HEK293 (cell line): ENCODE measurements at regions not wholly inside any gene's neighbourhood (a gene's known extent, or its start where the extent isn't known, plus 50 kb on each side); places are given as distances from the start of the nearest gene placed in this dataset.

Source experiments
- HOXA7 ChIP-seq: sonication (generic); formaldehyde crosslinking; IDR thresholded peaks from 2 replicates; pipeline ENCODE4 v1.8.1; 2022; ENCODE audit warnings: missing genetic modification reagents, borderline replicate concordance
- HOXC10 ChIP-seq: sonication (generic); formaldehyde crosslinking; IDR thresholded peaks from 2 replicates; pipeline ENCODE4 v1.8.1; 2023; ENCODE audit warnings: mild to moderate bottlenecking, missing genetic modification reagents
- MYNN ChIP-seq: fragments of 450-650 bp; formaldehyde crosslinking; IDR thresholded peaks from 2 replicates; pipeline ENCODE4 v1.5.1; 2016; ENCODE audit warnings: missing biosample characterization, missing genetic modification characterization, borderline replicate concordance
- REPIN1 ChIP-seq: fragments of 450-650 bp; formaldehyde crosslinking; IDR thresholded peaks from 2 replicates; pipeline ENCODE4 v1.5.1; 2017; ENCODE audit warnings: missing biosample characterization, missing genetic modification characterization, low read depth
- YY1 ChIP-seq: fragments of 450-650 bp; formaldehyde crosslinking; IDR thresholded peaks from 2 replicates; pipeline ENCODE4 v1.5.1; 2018; ENCODE audit warnings: missing biosample characterization, missing genetic modification characterization
- ZBTB1 ChIP-seq: fragments of 450-650 bp; formaldehyde crosslinking; IDR thresholded peaks from 2 replicates; pipeline ENCODE4 v1.5.1; 2016; ENCODE audit warnings: missing biosample characterization, missing genetic modification characterization
- ZNF670 ChIP-seq: fragments of 450-650 bp; formaldehyde crosslinking; IDR thresholded peaks from 2 replicates; pipeline ENCODE4 v1.5.1; 2016; ENCODE audit warnings: missing biosample characterization, missing genetic modification characterization, low read depth
- TF ChIP-seq, protein P1 (sequence below): fragments of 450-650 bp; formaldehyde crosslinking; IDR thresholded peaks from 2 replicates; pipeline ENCODE4 v1.5.1; 2016; ENCODE audit warnings: missing biosample characterization, missing genetic modification characterization
- TF ChIP-seq, protein P2 (sequence below): sonication (generic); formaldehyde crosslinking; IDR thresholded peaks from 2 replicates; pipeline ENCODE4 v1.8.1; 2022; ENCODE audit warnings: mild to moderate bottlenecking, moderate library complexity, missing genetic modification reagents
- TF ChIP-seq, protein P3 (sequence below): fragments of 450-650 bp; formaldehyde crosslinking; optimal IDR thresholded peaks from 2 replicates; pipeline ENCODE3; 2016; ENCODE audit warnings: missing biosample characterization, mild to moderate bottlenecking, missing genetic modification characterization
- TF ChIP-seq, protein P4 (sequence below): fragments of 450-650 bp; formaldehyde crosslinking; conservative IDR thresholded peaks from 2 replicates; pipeline ENCODE4 v1.5.1; 2016; ENCODE audit warnings: low read depth, missing biosample characterization, missing genetic modification characterization
- TF ChIP-seq, protein P5 (sequence below): fragments of 450-650 bp; formaldehyde crosslinking; IDR thresholded peaks from 2 replicates; pipeline ENCODE4 v1.5.1; 2017; ENCODE audit warnings: missing biosample characterization, missing genetic modification characterization

DNA sequence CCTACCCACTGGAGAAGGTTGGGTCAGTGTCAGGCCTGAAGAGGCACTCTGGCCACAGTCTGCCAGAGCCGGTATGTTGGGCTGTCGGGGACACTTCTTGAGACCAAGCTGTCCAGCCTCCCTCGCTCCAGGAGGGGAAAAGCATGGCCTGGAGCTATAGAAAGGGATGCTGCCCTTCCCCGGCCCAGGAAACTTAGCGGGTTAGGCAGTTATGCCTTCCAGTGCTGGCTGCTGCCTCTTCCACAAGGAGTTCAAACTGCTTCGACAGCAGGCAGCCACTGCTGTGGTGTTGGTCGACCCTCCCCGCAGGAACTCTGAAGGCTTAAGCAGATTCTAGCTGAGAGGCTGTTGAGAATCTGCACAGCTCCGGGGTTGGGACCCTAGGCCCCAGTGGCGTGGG is 819.4 kb downstream of the DIPK2A start:
- TF ChIP-seq YY1 (tag by site-specific recombination) (no peak), HOXA7 (CRISPR knock-in tag) (no peak), REPIN1 (tag by site-specific recombination) (no peak), HOXC10 (CRISPR knock-in tag) (no peak), MYNN (no peak), ZBTB1 (no peak), ZNF670 (tag by site-specific recombination) (no peak)
- TF ChIP-seq, protein P1, sequence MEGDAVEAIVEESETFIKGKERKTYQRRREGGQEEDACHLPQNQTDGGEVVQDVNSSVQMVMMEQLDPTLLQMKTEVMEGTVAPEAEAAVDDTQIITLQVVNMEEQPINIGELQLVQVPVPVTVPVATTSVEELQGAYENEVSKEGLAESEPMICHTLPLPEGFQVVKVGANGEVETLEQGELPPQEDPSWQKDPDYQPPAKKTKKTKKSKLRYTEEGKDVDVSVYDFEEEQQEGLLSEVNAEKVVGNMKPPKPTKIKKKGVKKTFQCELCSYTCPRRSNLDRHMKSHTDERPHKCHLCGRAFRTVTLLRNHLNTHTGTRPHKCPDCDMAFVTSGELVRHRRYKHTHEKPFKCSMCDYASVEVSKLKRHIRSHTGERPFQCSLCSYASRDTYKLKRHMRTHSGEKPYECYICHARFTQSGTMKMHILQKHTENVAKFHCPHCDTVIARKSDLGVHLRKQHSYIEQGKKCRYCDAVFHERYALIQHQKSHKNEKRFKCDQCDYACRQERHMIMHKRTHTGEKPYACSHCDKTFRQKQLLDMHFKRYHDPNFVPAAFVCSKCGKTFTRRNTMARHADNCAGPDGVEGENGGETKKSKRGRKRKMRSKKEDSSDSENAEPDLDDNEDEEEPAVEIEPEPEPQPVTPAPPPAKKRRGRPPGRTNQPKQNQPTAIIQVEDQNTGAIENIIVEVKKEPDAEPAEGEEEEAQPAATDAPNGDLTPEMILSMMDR (tag by site-specific recombination) = no peak
- TF ChIP-seq, protein P2, sequence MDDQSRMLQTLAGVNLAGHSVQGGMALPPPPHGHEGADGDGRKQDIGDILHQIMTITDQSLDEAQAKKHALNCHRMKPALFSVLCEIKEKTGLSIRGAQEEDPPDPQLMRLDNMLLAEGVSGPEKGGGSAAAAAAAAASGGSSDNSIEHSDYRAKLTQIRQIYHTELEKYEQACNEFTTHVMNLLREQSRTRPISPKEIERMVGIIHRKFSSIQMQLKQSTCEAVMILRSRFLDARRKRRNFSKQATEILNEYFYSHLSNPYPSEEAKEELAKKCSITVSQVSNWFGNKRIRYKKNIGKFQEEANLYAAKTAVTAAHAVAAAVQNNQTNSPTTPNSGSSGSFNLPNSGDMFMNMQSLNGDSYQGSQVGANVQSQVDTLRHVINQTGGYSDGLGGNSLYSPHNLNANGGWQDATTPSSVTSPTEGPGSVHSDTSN (CRISPR knock-in tag) = no peak
- TF ChIP-seq, protein P3, sequence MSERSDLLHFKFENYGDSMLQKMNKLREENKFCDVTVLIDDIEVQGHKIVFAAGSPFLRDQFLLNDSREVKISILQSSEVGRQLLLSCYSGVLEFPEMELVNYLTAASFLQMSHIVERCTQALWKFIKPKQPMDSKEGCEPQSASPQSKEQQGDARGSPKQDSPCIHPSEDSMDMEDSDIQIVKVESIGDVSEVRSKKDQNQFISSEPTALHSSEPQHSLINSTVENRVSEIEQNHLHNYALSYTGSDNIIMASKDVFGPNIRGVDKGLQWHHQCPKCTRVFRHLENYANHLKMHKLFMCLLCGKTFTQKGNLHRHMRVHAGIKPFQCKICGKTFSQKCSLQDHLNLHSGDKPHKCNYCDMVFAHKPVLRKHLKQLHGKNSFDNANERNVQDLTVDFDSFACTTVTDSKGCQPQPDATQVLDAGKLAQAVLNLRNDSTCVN (tag by site-specific recombination) = no peak
- TF ChIP-seq, protein P4, sequence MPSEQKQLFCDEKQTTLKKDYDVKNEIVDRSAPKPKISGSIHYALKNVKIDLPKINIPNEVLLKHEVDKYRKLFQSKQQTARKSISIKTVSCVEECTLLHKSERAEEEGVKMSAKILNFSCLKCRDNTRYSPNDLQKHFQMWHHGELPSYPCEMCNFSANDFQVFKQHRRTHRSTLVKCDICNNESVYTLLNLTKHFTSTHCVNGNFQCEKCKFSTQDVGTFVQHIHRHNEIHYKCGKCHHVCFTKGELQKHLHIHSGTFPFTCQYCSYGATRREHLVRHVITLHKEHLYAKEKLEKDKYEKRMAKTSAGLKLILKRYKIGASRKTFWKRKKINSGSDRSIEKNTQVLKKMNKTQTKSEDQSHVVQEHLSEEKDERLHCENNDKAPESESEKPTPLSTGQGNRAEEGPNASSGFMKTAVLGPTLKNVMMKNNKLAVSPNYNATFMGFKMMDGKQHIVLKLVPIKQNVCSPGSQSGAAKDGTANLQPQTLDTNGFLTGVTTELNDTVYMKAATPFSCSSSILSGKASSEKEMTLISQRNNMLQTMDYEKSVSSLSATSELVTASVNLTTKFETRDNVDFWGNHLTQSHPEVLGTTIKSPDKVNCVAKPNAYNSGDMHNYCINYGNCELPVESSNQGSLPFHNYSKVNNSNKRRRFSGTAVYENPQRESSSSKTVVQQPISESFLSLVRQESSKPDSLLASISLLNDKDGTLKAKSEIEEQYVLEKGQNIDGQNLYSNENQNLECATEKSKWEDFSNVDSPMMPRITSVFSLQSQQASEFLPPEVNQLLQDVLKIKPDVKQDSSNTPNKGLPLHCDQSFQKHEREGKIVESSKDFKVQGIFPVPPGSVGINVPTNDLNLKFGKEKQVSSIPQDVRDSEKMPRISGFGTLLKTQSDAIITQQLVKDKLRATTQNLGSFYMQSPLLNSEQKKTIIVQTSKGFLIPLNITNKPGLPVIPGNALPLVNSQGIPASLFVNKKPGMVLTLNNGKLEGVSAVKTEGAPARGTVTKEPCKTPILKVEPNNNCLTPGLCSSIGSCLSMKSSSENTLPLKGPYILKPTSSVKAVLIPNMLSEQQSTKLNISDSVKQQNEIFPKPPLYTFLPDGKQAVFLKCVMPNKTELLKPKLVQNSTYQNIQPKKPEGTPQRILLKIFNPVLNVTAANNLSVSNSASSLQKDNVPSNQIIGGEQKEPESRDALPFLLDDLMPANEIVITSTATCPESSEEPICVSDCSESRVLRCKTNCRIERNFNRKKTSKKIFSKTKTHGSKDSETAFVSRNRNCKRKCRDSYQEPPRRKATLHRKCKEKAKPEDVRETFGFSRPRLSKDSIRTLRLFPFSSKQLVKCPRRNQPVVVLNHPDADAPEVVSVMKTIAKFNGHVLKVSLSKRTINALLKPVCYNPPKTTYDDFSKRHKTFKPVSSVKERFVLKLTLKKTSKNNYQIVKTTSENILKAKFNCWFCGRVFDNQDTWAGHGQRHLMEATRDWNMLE = no peak
- TF ChIP-seq, protein P5, sequence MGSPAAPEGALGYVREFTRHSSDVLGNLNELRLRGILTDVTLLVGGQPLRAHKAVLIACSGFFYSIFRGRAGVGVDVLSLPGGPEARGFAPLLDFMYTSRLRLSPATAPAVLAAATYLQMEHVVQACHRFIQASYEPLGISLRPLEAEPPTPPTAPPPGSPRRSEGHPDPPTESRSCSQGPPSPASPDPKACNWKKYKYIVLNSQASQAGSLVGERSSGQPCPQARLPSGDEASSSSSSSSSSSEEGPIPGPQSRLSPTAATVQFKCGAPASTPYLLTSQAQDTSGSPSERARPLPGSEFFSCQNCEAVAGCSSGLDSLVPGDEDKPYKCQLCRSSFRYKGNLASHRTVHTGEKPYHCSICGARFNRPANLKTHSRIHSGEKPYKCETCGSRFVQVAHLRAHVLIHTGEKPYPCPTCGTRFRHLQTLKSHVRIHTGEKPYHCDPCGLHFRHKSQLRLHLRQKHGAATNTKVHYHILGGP = no peak
